GM21786 (cell line): ENCODE measurements at regions not wholly inside any gene's neighbourhood (a gene's known extent, or its start where the extent isn't known, plus 50 kb on each side); places are given as distances from the start of the nearest gene placed in this dataset.

Source experiments
- ATAC-seq: cut with Tn5 transposase; IDR thresholded peaks from one replicate; pipeline ENCODE4 v1.9.1; 2021; ENCODE audit not compliant: unreplicated experiment

- ATAC-seq, result no peak
Observed at GRCh38 chr6:74646461-74646860, 559.4 kb downstream of the COL12A1 start.

GRCh38 chr6:74645108-74645849 lies 560.6 kb downstream of the COL12A1 start:
- ATAC-seq, result no peak

GRCh38 chr6:74642101-74642500 lies 563.8 kb downstream of the COL12A1 start:
- no peak for ATAC-seq

- no peak for ATAC-seq
Observed at GRCh38 chr6:74638412-74638811, 567.4 kb downstream of the COL12A1 start.

GRCh38 chr6:74632196-74632875 lies 573.5 kb downstream of the COL12A1 start:
- no peak for ATAC-seq

GRCh38 chr6:74631564-74631963 lies 574.3 kb downstream of the COL12A1 start:
- no peak for ATAC-seq

GRCh38 chr6:74626288-74626687 lies 579.6 kb downstream of the COL12A1 start:
- no peak for ATAC-seq

GRCh38 chr6:74623027-74623426 lies 582.8 kb downstream of the COL12A1 start:
- no peak for ATAC-seq

- no peak for ATAC-seq
Observed at GRCh38 chr6:74611220-74611619, 594.6 kb downstream of the COL12A1 start.

- no peak for ATAC-seq
Observed at GRCh38 chr6:74610352-74610751, 595.5 kb downstream of the COL12A1 start.

GRCh38 chr6:74609871-74610270 lies 596.0 kb downstream of the COL12A1 start:
- no peak for ATAC-seq

- ATAC-seq, result no peak
Observed at GRCh38 chr6:74607934-74608333, 597.9 kb downstream of the COL12A1 start.

GRCh38 chr6:74607468-74607867 lies 598.4 kb downstream of the COL12A1 start:
- ATAC-seq, result no peak

GRCh38 chr6:74606582-74607071 lies 599.2 kb downstream of the COL12A1 start:
- no peak for ATAC-seq

GRCh38 chr6:74605922-74606581 lies 599.8 kb downstream of the COL12A1 start:
- no peak for ATAC-seq

- no peak for ATAC-seq
Observed at GRCh38 chr6:74604279-74604678, 601.6 kb downstream of the COL12A1 start.

GRCh38 chr6:74603322-74604076 lies 602.4 kb downstream of the COL12A1 start:
- no peak for ATAC-seq

GRCh38 chr6:74602206-74602605 lies 603.6 kb downstream of the COL12A1 start:
- no peak for ATAC-seq

GRCh38 chr6:74598462-74599393 lies 607.1 kb downstream of the COL12A1 start:
- peak; percentile 94 for ATAC-seq

GRCh38 chr6:74597840-74598239 lies 608.0 kb downstream of the COL12A1 start:
- ATAC-seq, result peak; percentile 36
